Activated naive CD8-positive, alpha-beta T cell (primary cell): ENCODE measurements at regions not wholly inside any gene's neighbourhood (a gene's known extent, or its start where the extent isn't known, plus 50 kb on each side); places are given as distances from the start of the nearest gene placed in this dataset.
"Not testable (repeated sequence)": the region's sequence is repeated elsewhere in the genome, so short reads cannot be mapped to it uniquely, and the experiment has no call there.

Experiments used
- H3K27ac Mint-ChIP-seq: one replicate; pipeline ENCODE4 v1.8.0; 2021; ENCODE audit warnings: mixed read lengths
- H3K27me3 Mint-ChIP-seq: one replicate; pipeline ENCODE4 v1.8.0; 2021; ENCODE audit warnings: mixed read lengths
- H3K36me3 Mint-ChIP-seq: one replicate; pipeline ENCODE4 v1.8.0; 2021; ENCODE audit warnings: mixed read lengths
- H3K4me1 Mint-ChIP-seq: one replicate; pipeline ENCODE4 v1.8.0; 2021; ENCODE audit warnings: low read depth, mixed read lengths
- H3K4me3 Mint-ChIP-seq: one replicate; pipeline ENCODE4 v1.8.0; 2021; ENCODE audit warnings: mild to moderate bottlenecking, mixed read lengths
- H3K9me3 Mint-ChIP-seq: one replicate; pipeline ENCODE4 v1.8.0; 2021; ENCODE audit warnings: low read depth, mixed read lengths

GRCh38 chr17:71513725-71514124, 607.1 kb upstream of the SOX9 start:
- not testable (repeated sequence) for H3K9me3 Mint-ChIP-seq, H3K4me1 Mint-ChIP-seq, H3K27ac Mint-ChIP-seq, H3K36me3 Mint-ChIP-seq, H3K4me3 Mint-ChIP-seq, H3K27me3 Mint-ChIP-seq

GRCh38 chr17:71516149-71516548, 604.7 kb upstream of the SOX9 start:
- H3K4me3 Mint-ChIP-seq, result no peak overlapping the region
- no peaks in the 10 kb centered on the region for H3K4me1 Mint-ChIP-seq
- H3K27me3 Mint-ChIP-seq, result peaks cover 2% of the 10 kb centered on the region
- peaks cover 5% of the 10 kb centered on the region for H3K9me3 Mint-ChIP-seq
- no peaks in the 10 kb centered on the region for H3K36me3 Mint-ChIP-seq
- no peak overlapping the region for H3K27ac Mint-ChIP-seq

GRCh38 chr17:71519285-71519684, 601.5 kb upstream of the SOX9 start:
- peaks cover 2% of the 10 kb centered on the region for H3K27me3 Mint-ChIP-seq
- H3K4me1 Mint-ChIP-seq, result no peaks in the 10 kb centered on the region
- no peak overlapping the region for H3K27ac Mint-ChIP-seq
- no peaks in the 10 kb centered on the region for H3K36me3 Mint-ChIP-seq
- H3K4me3 Mint-ChIP-seq, result no peak overlapping the region
- peaks cover 15% of the 10 kb centered on the region for H3K9me3 Mint-ChIP-seq

- H3K36me3 Mint-ChIP-seq, result no peaks in the 10 kb centered on the region
- H3K4me3 Mint-ChIP-seq, result no peak overlapping the region
- H3K27me3 Mint-ChIP-seq, result peaks cover 2% of the 10 kb centered on the region
- peaks cover 18% of the 10 kb centered on the region for H3K9me3 Mint-ChIP-seq
- H3K4me1 Mint-ChIP-seq, result no peaks in the 10 kb centered on the region
- H3K27ac Mint-ChIP-seq, result no peak overlapping the region
Measured at GRCh38 chr17:71521724-71522123, 599.1 kb upstream of the SOX9 start.

GRCh38 chr17:71522383-71522782, 598.4 kb upstream of the SOX9 start:
- Mint-ChIP-seq H3K27me3 (peaks cover 2% of the 10 kb centered on the region), H3K4me3 (no peak overlapping the region), H3K36me3 (no peaks in the 10 kb centered on the region), H3K4me1 (no peaks in the 10 kb centered on the region), H3K27ac (no peak overlapping the region), H3K9me3 (peaks cover 18% of the 10 kb centered on the region)

GRCh38 chr17:71527311-71527710, 593.5 kb upstream of the SOX9 start:
- H3K9me3 Mint-ChIP-seq, result peaks cover 13% of the 10 kb centered on the region
- H3K4me3 Mint-ChIP-seq, result no peak overlapping the region
- H3K27me3 Mint-ChIP-seq, result no peaks in the 10 kb centered on the region
- H3K4me1 Mint-ChIP-seq, result no peaks in the 10 kb centered on the region
- no peaks in the 10 kb centered on the region for H3K36me3 Mint-ChIP-seq
- H3K27ac Mint-ChIP-seq, result no peak overlapping the region

- Mint-ChIP-seq H3K27ac (no peak overlapping the region), H3K36me3 (no peaks in the 10 kb centered on the region), H3K4me3 (no peak overlapping the region), H3K27me3 (no peaks in the 10 kb centered on the region), H3K9me3 (peaks cover 6% of the 10 kb centered on the region), H3K4me1 (no peaks in the 10 kb centered on the region)
Measured at GRCh38 chr17:71528210-71528609, 592.6 kb upstream of the SOX9 start.

- Mint-ChIP-seq H3K9me3 (no peaks in the 10 kb centered on the region), H3K27me3 (no peaks in the 10 kb centered on the region), H3K27ac (no peak overlapping the region), H3K4me1 (no peaks in the 10 kb centered on the region), H3K4me3 (no peak overlapping the region), H3K36me3 (no peaks in the 10 kb centered on the region)
Measured at GRCh38 chr17:71530248-71530647, 590.6 kb upstream of the SOX9 start.

- no peak overlapping the region for H3K4me3 Mint-ChIP-seq
- no peak overlapping the region for H3K27ac Mint-ChIP-seq
- H3K4me1 Mint-ChIP-seq, result no peaks in the 10 kb centered on the region
- no peaks in the 10 kb centered on the region for H3K9me3 Mint-ChIP-seq
- no peaks in the 10 kb centered on the region for H3K27me3 Mint-ChIP-seq
- no peaks in the 10 kb centered on the region for H3K36me3 Mint-ChIP-seq
Measured at GRCh38 chr17:71535321-71535720, 585.5 kb upstream of the SOX9 start.

GRCh38 chr17:71546419-71546818, 574.4 kb upstream of the SOX9 start:
- no peak overlapping the region for H3K4me3 Mint-ChIP-seq
- H3K27me3 Mint-ChIP-seq, result no peaks in the 10 kb centered on the region
- H3K36me3 Mint-ChIP-seq, result no peaks in the 10 kb centered on the region
- H3K9me3 Mint-ChIP-seq, result peaks cover 3% of the 10 kb centered on the region
- H3K4me1 Mint-ChIP-seq, result no peaks in the 10 kb centered on the region
- no peak overlapping the region for H3K27ac Mint-ChIP-seq

- H3K27ac Mint-ChIP-seq, result no peak overlapping the region
- no peaks in the 10 kb centered on the region for H3K4me1 Mint-ChIP-seq
- no peaks in the 10 kb centered on the region for H3K27me3 Mint-ChIP-seq
- no peaks in the 10 kb centered on the region for H3K36me3 Mint-ChIP-seq
- peaks cover 3% of the 10 kb centered on the region for H3K9me3 Mint-ChIP-seq
- H3K4me3 Mint-ChIP-seq, result no peak overlapping the region
Measured at GRCh38 chr17:71547904-71548303, 572.9 kb upstream of the SOX9 start.

- Mint-ChIP-seq H3K27ac (no peak overlapping the region), H3K9me3 (peaks cover 3% of the 10 kb centered on the region), H3K36me3 (no peaks in the 10 kb centered on the region), H3K4me1 (no peaks in the 10 kb centered on the region), H3K27me3 (no peaks in the 10 kb centered on the region), H3K4me3 (no peak overlapping the region)
Measured at GRCh38 chr17:71548540-71549190, 572.2 kb upstream of the SOX9 start.

GRCh38 chr17:71550675-71551074, 570.1 kb upstream of the SOX9 start:
- Mint-ChIP-seq H3K9me3 (no peaks in the 10 kb centered on the region), H3K4me1 (no peaks in the 10 kb centered on the region), H3K36me3 (no peaks in the 10 kb centered on the region)

GRCh38 chr17:71553381-71553780, 567.4 kb upstream of the SOX9 start:
- Mint-ChIP-seq H3K4me3 (no peak overlapping the region), H3K9me3 (no peaks in the 10 kb centered on the region), H3K27me3 (no peaks in the 10 kb centered on the region), H3K4me1 (no peaks in the 10 kb centered on the region), H3K27ac (no peak overlapping the region), H3K36me3 (no peaks in the 10 kb centered on the region)

More at GRCh38 chr17:71550675-71551074, 570.1 kb upstream of the SOX9 start:
- Mint-ChIP-seq H3K27me3 (no peaks in the 10 kb centered on the region), H3K27ac (no peak overlapping the region), H3K4me3 (no peak overlapping the region)

GRCh38 chr17:71558901-71559300, 561.9 kb upstream of the SOX9 start:
- no peaks in the 10 kb centered on the region for H3K36me3 Mint-ChIP-seq
- H3K27me3 Mint-ChIP-seq, result no peaks in the 10 kb centered on the region
- H3K4me1 Mint-ChIP-seq, result no peaks in the 10 kb centered on the region
- no peak overlapping the region for H3K4me3 Mint-ChIP-seq
- peaks cover 6% of the 10 kb centered on the region for H3K9me3 Mint-ChIP-seq
- no peak overlapping the region for H3K27ac Mint-ChIP-seq

- Mint-ChIP-seq H3K4me3 (no peak overlapping the region), H3K27ac (no peak overlapping the region), H3K36me3 (no peaks in the 10 kb centered on the region), H3K4me1 (no peaks in the 10 kb centered on the region), H3K9me3 (peaks cover 7% of the 10 kb centered on the region), H3K27me3 (no peaks in the 10 kb centered on the region)
Measured at GRCh38 chr17:71572343-71572742, 548.5 kb upstream of the SOX9 start.
